HG02798 (cell line): ENCODE measurements at regions not wholly inside any gene's neighbourhood (a gene's known extent, or its start where the extent isn't known, plus 50 kb on each side); places are given as distances from the start of the nearest gene placed in this dataset.
"Not testable (repeated sequence)": the region's sequence is repeated elsewhere in the genome, so short reads cannot be mapped to it uniquely, and the experiment has no call there.

Source experiments
- ATAC-seq: cut with Tn5 transposase; IDR thresholded peaks from one replicate; pipeline ENCODE4 v1.9.1; 2021; ENCODE audit warnings: mild to moderate bottlenecking; ENCODE audit not compliant: unreplicated experiment, poor library complexity

DNA sequence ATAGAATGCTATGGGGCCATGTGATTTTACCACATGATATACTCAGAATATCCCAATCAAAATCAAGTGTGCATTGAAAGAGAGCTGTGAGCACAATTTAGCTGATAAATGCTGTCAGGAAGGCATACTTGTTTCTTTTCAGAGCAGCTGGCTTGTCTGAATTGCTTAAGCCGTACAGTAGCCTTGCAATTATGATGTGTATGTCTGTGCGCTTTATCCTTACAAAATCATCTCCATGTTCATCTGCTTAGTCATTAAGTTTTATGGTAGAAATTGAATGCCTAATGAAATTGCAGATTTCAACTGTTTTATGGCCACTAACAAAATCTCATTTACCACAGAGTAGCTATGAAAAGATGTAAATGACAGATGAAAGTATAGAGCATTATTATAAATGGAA is 346.0 kb upstream of the DLGAP1 start:
- no peak for ATAC-seq

DNA sequence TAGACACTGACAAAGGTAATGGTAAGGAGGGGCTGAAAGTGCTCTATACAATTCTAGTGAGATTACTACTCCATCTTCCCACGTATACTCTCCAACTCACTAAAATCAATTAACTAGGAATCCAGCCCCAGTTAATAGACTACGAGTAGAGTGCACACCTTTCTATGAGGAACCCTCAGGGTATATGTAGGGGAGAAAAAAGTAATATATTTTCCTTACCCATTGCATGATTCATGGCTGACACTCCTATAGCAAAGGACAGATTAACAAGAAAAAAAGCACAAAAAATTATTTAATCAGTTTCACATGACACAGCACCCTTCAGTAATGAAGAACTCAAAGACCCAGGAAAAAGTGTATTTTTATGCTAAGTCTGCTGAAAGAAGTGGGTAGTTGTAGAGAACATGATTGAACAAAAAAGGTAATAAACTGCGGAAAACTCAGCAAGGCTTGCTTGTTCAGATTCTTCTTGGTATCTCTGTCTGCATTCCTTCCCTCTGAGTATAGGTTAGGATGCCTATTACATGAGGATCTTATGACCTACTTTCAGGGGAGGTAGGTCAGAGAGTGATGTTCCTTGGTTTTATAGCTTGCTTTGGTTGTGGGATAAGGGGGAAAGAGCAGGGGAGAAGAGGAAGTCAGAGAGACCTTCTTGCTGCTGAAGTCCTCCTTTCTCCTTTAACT is 342.0 kb upstream of the DLGAP1 start:
- no peak for ATAC-seq

DNA sequence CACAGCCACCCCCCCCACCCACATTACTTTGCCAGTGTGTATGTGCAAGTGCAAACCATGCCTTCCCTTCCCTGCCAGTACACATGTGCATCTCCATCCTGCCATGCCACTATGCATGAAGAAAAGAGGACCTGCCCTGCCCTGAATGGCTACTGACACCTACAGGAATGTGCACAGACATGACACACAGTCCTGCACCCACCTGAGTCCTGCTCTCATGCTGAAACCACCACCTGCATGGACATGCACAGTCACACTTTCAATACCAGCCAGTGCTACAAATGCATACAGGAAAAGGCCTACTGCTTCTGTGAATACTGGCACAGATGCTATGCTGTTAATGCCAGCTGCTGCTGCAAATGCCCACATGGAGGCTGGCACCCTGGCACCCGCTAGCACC is 334.4 kb upstream of the DLGAP1 start:
- ATAC-seq: peak; percentile 49

DNA sequence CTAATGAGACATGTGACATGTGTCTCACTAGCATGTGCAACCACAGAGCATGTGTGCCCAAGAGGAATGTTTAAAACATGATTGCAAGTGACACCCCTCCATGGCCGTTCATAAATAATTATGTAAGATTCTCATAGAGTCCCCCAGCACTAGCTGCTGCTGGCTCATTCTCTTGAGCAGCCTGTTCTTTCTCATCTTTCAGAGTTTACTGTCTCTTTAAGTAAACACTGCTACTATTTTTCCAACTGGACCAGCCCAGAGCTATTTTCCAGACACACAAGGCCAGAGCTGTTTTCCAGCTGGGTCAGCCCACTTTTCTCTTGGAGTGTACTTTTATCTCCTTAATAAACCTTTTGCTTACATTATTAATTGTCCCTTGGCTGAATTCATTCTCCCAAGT is 326.8 kb upstream of the DLGAP1 start:
- no peak for ATAC-seq

DNA sequence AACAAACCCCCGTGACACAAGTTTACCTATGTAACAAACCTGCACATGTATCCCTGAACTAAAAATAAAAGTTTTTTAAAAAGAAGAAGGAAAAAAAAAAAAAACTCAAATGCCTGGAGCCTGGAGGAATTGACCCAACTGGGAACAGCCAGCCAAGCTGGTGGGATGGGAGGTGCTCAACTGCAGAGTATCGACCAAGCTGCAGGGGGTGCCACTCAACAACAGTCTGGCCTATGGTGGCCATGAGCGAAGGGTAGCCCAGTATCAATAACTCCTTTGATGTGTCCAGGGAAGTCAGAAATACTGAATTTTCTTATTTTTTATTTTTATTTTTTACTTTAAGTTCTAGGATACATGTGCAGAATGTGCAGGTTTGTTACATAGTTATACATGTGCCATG is 310.3 kb upstream of the DLGAP1 start:
- ATAC-seq: no peak

- ATAC-seq: no peak
Observed at GRCh38 chr18:4762330-4762729, 307.2 kb upstream of the DLGAP1 start.

GRCh38 chr18:4758980-4759379 is 303.9 kb upstream of the DLGAP1 start:
- ATAC-seq: no peak

- peak; percentile 68 for ATAC-seq
Observed at GRCh38 chr18:4755848-4756247, 300.7 kb upstream of the DLGAP1 start.

DNA sequence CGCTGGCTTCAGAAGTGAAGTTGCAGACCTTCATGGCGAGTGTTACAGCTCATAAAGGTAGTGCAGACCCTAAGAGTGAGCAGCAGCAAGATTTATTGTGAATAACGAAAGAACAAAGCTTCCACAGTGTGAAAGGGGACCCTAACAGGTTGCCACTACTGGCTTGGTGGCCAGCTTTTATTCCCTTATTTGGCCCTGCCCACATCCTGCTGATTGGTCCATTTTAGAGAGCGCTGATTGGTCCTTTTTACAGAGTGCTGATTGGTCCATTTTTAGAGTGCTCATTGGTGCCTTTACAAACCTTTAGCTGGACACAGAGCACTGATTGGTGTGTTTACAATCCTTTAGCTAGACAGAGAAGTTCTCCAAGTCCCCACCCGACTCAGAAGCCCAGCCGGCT is 298.0 kb upstream of the DLGAP1 start:
- ATAC-seq: not testable (repeated sequence)

DNA sequence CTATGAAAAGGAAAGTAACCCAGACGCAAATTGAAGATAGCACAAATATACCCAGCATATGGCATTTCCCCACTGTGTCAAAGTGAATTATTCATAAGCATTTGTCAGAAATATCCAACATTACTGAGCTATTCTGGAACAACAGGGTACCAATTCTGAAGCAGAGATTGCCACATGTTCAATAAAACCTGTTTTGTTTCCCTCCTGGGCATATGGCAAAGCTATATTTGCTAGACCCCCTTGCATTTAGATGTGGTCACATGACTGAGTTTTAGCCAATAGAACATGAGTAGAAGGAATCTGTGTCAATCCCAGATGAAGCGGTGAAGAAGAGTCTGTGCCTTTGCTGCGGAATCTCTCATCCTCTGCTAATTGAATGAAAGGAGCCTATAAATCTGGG is 296.4 kb upstream of the DLGAP1 start:
- ATAC-seq: no peak

- no peak for ATAC-seq
Observed at GRCh38 chr18:4750393-4751346, 295.6 kb upstream of the DLGAP1 start.

- no peak for ATAC-seq
Observed at GRCh38 chr18:4748975-4749374, 293.9 kb upstream of the DLGAP1 start.

DNA sequence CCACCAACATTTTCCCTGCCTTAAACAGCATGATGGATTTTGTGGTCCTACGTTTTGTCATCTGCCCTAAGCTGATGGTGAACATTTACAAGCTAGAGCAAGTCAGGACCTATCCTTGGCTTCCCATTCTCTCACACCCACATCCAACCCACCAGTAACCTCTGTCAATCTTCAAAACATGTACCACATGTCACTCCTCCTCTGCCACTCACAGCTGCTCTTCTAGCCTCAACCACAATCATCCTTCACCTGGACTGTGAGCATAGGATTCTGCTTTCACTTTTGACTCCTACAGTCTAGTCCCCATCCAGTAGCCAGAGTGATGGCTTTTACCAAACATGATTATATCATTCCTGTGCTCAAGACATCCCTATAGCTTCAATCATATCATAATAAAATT is 279.8 kb upstream of the DLGAP1 start:
- peak; percentile 66 for ATAC-seq

GRCh38 chr18:4734021-4734420 is 278.9 kb upstream of the DLGAP1 start:
- ATAC-seq: no peak

DNA sequence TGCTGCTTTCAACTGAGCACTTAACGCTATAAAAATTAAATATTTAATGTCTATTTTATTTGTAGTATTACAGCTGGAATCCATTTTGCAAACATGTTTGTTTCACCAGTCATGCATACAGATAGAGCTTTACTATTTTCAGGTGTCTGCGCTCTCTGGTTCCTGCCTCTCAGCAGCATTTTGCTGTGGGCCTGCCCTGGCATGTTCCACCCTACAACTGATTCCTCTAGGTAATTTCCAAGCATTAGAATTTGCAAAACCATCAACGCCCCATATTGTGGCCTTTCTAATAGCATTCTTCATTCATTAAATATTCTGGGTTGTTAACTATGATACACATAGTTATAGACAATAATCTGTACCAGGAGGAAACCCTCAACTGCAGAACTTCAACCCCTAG is 266.4 kb upstream of the DLGAP1 start:
- ATAC-seq: no peak

GRCh38 chr18:4720518-4720917 is 265.4 kb upstream of the DLGAP1 start:
- ATAC-seq: no peak

GRCh38 chr18:4705894-4706293 is 250.8 kb upstream of the DLGAP1 start:
- no peak for ATAC-seq

GRCh38 chr18:4704781-4705180 is 249.7 kb upstream of the DLGAP1 start:
- ATAC-seq: no peak

DNA sequence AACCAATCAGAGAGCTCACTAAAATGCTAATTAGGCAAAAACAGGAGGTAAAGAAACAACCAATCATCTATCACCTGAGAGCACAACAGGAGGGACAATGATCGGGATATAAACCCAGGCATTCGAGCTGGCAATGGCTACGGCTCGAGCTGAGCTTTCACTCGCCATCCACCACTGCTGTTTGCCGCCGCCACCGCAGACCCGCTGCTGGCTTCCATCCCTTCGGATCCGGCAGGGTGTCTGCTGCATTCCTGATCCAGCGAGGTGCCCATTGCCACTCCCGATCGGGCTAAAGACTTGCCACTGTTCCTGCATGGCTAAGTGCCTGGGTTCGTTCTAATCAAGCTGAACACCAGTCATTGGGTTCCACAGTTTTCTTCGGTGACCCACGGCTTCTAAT is 236.7 kb upstream of the DLGAP1 start:
- ATAC-seq: no peak

DNA sequence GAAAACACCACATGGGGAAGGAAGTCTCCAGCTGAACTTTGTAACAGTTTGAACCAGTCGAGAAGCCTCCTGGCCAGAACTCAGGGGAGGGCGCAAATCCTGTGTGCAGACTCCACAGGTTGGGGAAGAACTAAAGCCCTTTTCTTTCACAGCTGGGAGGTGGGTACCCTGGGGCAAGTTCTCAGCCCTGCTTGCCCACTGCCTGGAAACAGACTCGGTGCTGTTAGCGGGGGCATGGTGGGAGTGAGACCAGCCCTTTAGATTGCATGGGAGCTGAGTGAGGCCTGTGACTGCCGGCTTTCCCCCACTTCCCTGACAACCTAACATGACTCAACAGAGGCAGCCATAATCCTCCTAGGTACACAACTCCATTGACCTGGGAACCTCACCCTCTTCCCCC is 223.6 kb upstream of the DLGAP1 start:
- not testable (repeated sequence) for ATAC-seq

GRCh38 chr18:4677006-4677405 is 221.9 kb upstream of the DLGAP1 start:
- no peak for ATAC-seq

GRCh38 chr18:4672162-4672561 is 217.1 kb upstream of the DLGAP1 start:
- ATAC-seq: no peak
